GM21381 (cell line): ENCODE measurements at regions not wholly inside any gene's neighbourhood (a gene's known extent, or its start where the extent isn't known, plus 50 kb on each side); places are given as distances from the start of the nearest gene placed in this dataset.

Experiments used
- ATAC-seq: cut with Tn5 transposase; IDR thresholded peaks from one replicate; pipeline ENCODE4 v1.9.1; 2021; ENCODE audit warnings: mild to moderate bottlenecking, moderate library complexity; ENCODE audit not compliant: unreplicated experiment

DNA sequence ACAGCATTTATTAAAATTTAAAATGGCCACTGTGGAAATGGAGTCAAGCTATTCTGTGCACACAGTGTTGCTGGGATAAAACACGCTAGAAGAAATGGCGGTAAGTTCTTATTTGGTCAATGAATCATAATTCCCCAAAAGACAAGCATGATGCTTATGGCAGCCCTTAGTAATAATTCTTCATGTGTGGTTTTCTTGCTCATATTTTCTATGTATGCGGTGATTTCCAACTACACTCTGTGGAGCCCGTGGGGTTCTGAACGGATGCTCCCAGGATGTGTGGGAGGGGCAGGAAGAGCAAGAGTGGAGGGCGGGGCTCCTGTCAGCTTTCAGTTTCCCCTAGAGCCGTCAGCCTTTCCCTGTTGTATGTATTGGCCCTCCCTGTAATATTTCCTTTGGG lies 91.7 kb upstream of the RMDN2 start:
- peak; percentile 69 for ATAC-seq

DNA sequence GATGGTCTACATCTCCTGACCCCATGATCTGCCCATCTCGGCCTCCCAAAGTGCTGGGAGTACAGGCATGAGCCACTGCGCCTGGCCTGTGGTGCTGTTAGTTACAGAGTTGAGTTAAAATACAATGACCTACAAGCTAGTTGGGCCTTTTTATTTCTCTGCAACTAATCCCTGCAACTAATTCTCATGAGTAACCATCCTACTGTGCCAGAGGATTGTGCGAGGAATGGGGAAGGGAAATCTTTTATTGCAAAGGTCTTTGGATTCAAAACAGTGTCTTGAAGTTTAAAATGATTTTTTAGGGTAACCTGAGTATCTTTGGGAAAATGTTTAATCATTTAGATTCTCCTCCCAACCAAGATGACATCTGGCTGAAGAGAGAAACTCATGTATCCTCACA lies 88.8 kb upstream of the RMDN2 start:
- ATAC-seq, result no peak

DNA sequence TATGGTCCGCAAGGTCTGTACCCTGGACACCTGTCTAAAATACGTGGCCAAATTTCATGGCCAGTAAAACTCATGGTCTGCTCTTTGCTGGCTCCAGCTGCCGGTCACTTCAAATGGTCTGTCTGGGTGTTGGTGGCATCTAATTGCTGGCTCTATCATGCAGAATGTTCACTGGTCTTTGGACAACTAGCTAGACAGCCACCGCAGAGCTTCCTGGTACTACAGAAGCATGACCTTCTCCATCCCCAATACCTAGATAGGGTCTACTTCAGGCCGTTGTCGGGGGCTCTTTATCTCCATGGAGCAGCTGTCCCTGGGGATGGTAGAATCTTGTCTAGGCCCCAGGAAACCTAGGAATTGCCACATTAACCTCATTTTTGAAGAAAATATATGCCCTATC lies 88.4 kb upstream of the RMDN2 start:
- ATAC-seq, result no peak

DNA sequence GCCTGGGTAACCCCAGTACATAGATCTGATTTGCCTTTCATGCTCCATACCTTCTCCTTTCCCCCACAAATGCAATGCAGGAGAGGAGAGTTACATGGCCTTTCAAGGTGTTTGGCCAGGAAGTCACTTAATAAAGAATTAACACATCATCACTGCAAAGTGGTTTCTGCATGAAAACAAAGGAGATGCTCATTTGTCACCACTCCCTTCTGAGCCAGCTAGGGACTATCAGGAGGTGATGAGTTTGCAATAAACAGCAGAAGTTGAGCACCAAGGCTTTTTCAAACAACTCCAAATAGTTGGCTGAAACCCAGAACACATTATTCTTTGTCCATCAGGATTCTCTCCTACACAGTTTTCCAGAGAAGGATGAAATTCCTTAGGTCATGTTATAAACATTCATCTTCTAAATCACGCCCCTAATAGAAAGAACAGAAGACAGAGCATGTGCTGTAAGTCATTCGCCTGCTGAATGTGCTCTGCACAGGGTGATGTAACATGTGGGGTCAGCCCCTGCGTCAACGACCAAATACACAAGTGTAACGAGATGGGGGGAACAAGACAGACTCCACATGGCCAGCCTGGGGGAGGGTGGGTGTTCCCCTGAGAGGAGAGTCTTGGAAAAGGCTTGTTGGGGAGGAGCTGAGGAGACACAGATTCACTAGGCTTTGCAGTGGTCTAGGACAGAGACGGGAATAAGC lies 87.3 kb upstream of the RMDN2 start:
- ATAC-seq, result no peak

DNA sequence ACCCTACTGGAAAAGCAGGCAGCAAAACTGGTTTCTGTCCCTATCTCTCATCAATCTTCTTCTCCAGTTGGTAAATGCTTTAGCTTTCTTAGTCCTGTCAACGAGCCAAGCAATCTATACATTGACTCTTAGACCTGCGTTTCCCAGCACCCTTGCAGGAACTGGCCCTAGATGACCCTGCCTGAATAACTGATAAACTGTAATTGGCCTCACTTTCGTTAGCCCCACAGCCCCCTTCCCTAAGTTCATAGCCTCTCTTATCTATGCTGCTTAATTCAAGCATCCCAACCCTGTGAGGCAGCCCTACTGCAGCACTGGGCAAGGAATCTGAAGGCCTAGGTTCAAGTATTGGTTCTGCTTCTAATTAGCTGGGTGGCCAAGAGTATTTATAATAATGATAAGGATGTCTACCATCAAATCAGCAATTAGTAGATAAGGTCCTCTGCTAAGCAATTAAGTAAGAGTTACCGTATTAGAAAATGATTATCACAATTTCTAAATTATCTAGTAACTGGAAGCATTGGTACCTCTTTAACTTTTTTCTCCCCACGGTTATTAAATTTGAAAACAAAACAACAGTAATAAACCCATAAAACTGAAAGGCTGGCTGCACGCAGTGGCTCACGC lies 86.4 kb upstream of the RMDN2 start:
- ATAC-seq, result no peak

DNA sequence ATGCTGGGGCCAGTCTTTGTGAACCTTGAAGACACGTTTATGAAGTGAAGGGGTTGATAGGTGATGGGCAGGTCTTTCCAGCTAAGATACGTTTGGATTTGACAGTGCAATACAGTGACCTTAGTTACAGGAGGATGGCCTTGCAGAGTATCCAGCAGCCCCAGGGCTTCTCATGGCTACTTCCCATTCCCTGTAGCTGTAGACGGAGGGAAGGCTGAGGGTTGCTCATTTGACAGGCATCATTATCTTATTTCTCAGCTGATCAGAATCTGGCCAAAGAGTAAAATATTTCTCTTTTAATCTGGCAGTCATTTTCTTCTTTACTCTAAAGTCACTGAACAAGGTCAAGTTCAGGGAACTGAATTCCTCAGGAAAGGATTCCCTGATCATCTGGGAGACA lies 85.1 kb upstream of the RMDN2 start:
- ATAC-seq, result no peak

DNA sequence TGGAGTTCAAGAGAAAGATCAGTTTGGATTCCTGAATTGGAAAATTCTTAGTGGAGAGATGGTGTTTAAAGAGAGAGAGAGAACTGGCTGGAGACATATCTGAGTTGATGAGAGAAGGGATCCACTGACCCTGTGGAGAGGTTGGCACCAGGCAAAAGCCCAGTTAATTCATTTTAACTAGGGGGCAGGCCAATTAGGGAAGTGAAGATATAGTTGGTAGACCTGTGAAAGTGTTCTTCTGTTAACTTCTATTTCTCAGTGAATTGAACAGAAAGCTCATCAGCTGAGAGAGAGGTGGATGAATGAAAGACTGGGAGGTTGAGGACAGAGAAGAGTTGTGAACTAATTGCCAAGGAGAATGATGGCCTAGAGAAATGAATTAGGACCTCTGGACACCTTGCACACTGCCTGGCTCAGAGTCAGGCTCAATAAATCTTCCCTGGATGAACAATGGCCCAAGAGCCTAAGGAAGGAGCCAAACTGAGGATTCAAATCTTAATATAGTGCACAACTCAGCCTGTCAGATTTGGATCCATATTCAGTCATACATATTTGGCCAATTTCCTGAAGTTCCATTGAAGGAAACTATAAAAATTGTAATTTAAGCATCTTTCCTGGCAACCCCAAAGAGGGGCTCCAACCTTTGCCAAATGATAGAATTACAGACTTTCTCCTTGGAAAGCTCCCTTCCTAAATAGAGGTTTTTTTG lies 82.2 kb upstream of the RMDN2 start:
- no peak for ATAC-seq

DNA sequence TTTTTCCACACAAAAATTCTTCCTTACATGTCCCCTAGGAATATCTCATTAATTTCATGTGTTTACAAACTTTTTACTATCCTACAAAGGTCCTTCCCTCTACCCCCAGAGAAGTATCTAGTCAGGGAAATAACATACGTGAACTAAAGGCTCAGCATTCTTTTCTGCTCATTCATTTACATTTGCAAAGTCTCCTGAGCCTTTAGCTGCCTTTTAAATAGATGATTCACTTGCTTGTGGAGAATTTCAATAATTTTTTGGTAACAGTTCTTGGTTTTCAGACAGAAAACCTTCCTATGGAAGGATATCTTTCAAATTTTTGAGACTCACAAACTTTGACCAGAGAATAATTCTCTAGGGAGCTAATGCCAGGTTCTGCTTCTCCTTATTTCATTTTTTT lies 81.5 kb upstream of the RMDN2 start:
- ATAC-seq, result no peak

DNA sequence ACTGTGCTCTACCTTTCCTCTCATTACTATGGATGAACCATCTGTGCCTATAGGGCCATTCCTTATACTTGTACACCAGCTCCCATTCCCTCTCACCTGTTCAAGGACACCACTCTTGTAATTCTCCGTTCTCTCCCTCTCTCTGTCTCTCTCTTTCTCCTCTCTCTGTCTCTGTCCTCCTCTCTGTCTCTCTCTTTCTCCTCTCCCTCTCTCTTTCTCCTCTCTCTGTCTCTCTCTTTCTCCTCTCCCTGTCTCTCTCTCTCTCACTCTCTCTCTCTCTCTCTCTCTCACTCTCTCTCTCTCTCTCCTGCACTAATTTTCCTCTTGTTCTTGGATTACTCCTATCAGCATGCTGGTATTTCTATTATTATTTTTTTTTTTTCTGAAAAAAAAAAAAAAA lies 78.9 kb upstream of the RMDN2 start:
- ATAC-seq, result no peak

DNA sequence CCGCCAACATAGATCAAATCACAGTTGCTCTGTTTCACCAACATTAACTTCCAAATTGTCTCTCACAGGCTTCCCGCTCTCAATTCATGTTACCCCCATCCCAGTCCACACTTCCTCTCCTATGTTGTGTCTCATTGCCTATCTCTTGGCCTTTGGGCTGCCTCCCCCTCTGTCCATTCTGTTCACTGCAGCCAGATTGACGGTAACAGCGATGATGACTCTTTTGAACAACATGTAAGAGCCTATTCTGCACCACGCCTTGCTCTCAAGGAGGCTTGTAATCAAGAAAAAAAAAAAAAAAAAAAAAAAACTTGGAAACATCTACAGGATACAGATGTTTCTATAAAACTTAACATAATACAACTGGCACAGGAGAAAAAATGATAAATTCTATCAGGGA lies 77.3 kb upstream of the RMDN2 start:
- ATAC-seq, result no peak

DNA sequence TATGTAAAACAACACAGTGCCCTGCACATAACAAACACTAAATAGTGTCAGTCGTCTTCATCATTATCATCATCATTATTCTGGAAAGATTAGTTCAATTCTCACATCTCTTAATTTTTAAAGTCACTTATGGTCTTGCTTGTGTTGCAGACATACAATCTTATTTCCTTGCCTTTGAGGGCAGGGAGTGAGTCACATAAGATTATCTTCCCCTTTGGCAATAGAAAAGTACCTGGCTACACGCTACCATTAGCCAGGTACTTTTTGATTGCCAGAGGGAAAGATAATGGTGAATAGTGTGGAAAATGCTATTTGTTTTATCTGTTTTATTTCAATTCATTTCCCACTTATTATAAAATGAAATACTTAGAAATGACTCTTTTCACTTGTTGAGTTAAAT lies 76.6 kb upstream of the RMDN2 start:
- ATAC-seq, result no peak

DNA sequence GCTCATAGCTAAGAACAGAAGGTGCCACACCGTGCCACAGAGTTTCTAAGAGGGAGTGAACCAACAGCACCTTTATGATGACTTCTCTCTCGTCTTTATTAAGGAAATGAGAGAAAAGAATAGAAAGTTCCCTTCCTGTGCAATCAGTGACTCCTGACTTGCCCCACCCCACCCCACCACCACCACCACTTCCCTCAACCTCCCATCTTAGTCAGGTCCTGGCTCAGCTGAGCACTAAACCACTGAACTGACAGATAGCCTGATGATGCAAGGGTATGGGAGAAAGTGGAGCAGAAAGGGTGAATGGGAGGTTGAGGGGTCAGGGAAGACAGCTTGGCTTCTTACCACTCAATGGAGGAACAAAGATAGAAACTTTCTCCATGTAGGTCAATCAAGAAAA lies 75.2 kb upstream of the RMDN2 start:
- no peak for ATAC-seq

DNA sequence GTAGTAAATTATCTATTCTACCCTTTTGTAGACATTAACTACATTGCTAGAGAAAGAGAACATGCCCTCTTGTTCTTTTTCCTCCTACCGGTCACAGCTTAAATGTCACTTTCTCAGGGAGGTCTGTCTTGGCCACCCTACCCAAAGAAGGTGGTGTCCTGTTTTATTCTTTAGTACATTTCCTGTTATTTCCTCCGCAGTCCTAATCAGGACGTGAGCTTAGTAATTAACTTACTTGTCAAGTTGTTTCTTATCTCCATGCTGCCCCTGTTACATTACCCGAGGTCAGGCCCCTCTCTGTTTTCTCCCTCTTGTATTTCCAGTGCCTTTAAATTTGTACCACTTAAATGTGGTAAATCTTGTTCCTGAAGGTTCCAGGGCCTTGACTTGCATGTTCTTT lies 73.7 kb upstream of the RMDN2 start:
- ATAC-seq, result peak; percentile 45

DNA sequence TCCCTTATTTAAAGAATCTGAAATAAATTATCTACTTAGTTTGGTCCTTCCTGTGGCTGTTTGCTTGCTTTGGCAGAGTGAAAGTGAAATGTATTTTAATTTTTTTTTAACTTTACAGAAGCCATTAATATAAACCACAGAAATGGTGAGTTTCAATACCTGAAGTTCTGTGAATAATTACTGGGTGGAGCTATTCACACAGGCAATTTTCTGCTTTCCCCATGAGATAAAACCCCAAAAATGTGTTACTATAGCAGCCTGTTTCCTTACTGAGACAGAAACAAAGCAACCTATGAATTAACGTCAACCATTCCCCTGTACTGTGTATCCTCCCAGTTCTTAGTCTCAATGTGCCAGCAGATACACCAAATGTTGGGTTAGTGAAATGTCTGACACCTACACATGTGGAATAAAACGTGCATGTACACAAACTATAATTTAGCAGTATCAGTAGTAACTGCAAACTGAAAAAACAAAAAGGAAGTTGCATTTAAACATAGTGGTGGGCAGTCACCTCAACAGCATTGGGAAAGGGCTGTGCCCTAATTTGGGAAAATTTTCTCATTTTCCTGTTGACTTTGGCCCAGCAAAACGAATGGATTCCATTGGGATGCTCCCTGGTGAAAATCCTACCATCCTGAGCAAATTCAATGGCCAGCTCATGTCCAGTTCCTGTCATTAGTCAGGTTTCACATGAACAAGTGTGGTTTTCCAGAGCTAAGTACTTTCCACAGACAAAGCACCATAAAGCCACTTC lies 73.1 kb upstream of the RMDN2 start:
- peak; percentile 64 for ATAC-seq

DNA sequence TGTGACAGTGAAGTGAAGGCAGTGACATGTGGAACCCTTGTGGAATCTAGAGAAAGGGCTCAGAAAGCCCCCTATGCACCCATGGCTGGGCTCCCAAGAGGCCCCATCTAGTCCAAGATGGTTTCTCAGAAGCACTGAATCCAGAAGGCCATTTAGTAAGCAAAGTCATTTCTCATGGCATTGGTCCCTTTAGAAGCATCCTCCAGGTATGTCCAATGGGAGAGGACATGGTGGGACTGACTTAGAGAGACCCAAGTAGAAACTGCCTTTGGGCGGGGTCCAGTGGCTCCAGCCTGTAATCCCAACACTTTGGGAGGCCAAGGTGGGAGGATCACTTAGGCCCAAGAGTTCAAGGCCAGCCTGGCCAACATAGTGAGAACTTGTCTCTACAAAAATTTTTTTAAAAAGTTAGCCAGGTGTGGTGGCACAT lies 72.5 kb upstream of the RMDN2 start:
- no peak for ATAC-seq

DNA sequence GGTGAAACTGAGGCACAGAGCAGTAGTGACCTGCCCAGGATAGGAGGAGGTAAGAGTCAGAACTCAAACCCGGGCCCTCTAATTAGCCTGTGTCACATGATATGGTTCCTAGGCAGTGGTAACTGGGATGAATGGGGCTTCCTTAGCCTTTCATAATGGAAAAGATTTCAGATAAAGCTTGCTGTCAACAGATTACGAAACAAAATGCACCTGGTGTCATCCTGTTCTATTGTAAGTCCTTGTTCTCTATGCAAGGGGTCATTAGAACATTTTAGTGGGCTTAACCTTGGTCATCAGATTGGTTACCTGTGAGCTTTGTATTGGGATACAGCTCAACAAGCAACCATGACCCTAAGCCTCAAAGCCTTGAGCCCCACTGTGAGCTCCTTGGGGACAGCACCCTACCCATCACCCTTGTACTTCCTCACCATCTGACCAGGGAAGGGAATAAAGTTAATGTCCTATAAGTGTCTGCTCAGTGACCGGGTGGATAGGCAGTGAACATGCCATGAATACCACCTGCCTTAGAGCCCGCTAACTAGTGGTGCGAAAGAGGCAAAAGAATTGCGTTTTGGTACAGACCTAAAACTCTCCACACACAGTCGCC lies 70.3 kb upstream of the RMDN2 start:
- ATAC-seq, result no peak

DNA sequence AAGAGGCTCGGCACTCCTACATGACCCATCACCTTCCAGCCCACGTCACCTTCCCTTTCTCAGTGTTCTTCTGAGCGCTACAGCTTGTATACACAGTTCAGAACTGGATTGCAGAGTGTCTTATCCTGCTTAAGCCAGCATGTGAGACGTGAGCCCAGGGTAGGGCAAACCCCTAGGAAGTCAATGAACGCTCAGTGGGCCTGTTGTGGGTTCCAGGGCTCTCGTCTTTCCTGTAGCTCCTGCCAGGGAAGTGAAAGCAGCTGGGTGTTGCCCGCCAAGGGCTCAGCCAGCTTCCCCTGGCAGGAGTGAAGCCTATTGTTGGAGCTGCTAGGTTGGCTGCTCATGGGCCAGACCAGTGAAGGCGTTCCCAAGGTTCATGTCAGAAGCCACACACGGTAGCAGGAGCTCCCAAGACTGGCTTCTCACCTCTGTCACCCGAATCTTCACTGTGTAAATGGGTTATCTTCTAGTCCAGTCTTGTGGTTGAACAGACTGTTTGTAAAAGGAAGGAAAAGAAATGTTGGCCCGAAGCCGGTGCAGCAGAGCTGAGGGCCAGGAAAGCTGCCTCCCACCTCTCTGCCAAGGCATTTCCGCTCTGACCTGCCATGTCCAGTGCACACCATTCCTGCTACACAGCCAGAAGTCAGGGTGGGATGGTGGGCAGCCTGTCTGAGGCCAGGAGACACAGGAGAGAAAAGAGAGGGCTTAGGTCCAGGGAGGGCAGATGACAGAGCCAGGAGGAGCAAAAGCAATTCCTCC lies 69.6 kb upstream of the RMDN2 start:
- ATAC-seq, result no peak

DNA sequence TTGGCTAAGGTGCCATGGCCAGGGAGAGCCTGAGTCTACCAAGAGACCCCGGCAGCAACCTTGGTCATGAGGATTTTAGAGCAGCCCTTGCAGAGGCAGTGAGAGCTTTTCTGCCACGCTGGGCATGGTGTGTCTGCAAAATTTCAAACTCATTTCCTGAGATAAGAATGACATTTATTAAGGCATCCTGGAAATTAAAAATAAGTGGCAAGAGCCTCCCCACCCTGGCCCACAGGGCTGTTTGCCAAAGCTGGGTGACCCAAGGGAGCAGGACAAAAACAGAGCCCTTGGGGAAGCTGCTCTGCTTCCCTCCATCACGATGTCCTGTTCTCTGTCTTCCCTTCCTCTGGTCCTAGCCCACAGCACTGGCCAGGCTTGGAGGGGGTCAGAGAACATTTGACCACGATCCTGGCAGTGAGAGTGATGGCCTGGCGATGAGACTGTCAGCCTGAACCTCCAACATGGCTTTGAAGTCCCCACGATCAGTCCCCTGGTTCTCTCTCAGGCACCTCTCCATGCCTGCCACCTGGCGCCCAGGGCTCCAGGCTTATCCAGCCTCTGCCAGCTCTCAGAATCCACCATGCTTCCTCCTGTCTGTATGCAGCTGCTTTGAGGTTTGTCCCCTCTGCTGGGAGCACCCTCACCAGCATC lies 68.9 kb upstream of the RMDN2 start:
- ATAC-seq, result no peak

DNA sequence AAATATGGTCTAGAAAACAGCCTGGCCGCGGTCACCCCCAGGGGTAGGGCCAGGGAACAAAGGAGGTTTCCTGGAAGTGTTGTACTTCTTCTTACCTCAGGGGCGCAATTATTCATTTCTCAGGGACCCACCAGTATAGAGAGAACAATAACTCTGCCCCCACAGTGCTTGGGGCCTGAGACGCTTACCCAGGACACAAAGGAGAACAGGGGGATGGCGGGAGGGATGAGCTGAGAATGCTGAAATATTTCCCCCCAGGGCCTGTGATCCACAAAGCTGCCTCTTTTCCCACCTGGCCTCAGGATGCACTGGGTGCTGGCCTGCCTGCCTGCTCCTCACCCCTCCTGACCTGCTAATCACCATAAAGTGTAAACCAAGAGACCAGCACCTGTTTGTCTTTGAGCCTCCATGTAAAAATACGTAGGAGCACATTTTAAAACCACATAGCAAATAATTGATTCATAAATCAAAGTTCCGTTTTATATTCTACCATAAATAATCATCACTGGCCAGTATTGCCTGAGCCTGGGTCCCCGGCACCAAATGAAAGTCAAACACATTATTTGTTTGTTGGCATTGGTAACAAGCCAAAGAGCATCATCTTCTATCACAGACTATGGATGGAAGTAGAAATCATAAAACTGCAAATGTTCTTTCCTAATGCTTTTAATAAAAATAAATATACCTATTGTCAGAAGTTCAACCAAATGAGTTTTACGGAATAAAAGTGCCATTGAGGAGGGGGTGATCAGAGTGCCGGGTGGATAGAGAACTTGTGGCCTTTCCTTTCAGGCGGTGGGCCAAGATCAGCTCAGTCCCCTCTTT lies 67.3 kb upstream of the RMDN2 start:
- ATAC-seq, result no peak
